Stimulated activated CD8-positive, alpha-beta memory T cell treated with anti-CD3 and anti-CD28 coated beads, Interleukin-15, amount 100 ng/mL, for 1 hour (primary cell): ENCODE measurements at regions not wholly inside any gene's neighbourhood (a gene's known extent, or its start where the extent isn't known, plus 50 kb on each side); places are given as distances from the start of the nearest gene placed in this dataset.

Source experiments
- DNase-seq: peaks from one replicate; pipeline ENCODE4 v3.0.0-alpha.2; 2020; ENCODE audit warnings: low read depth

GRCh38 chr18:42185486-42185885 is 230.5 kb downstream of the PIK3C3 start:
- no peak for DNase-seq

DNA sequence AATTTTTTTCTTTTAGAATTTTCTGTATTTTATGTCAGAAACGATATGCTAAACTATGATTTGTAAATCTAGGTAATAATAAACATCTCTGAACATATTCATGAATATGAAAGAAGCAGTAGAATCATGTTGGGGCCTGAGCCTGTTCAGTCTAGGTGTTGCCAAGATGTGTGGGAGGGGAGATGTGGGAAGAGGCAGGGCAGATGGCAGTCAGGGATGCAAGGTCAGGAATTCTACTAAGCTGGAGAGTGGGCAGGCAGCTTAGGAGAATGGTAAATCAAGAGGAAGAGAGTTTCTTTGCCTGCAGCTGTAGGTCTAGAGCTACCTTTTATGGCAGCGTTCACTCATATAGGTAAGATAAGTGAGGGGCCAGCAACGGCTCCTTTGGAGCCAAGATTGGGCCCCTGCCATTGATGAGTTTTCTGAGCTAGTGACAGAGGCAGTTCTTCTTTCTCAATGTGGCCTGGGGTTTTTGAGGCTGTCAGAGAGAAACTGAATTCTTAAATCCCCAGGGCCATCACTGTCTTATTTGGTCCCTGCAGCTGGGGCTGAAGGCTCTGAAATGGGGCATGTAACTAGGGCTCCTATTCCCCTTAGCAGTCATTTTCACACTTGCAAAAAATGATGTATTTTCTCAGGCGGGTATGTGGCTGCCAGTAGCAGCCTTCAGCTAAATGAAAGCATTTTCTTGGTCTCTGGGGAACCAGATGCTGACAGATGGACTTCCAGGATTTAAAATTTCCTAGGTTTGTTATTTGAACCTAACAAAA is 232.8 kb downstream of the PIK3C3 start:
- DNase-seq = no peak

GRCh38 chr18:42190643-42191042 is 235.6 kb downstream of the PIK3C3 start:
- no peak for DNase-seq

GRCh38 chr18:42192251-42193248 is 237.5 kb downstream of the PIK3C3 start:
- DNase-seq = no peak

DNA sequence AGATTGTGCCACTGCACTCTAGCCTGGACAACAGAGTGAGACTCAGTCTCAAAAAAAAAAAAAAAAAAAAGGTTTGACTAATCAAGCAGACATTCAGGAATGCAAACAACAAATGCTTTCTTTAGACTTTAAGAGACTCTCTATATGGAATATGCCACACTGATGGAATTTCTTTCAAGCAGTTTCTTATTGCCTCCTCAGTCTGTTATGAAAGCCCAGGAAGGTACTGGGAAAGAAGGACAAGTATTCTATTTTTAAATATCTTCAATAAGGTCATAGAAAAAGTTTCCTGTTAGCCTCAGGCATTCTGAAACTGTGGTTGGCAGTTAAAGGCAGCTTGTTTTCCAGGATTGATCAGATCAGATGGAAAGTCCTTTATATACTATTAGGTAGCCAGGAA is 241.6 kb downstream of the PIK3C3 start:
- DNase-seq = no peak

DNA sequence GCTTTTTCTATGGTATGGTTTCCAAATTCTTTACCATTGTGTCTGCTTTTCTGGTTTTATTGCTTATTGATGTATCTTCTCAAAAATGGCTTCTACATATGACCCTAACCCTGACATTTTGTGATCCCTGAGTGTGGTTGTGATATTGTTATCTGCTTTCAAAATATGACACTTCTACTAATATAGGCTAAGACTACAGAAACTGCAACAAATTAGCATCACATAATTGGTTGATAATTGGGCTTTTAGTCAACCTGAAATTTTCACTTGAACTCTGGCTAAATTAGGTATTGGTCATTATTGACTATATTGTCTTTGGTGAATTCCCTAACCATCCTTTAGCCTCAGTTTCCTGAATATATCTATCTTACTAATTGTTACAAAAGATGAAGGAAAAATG is 246.1 kb downstream of the PIK3C3 start:
- no peak for DNase-seq

GRCh38 chr18:42211201-42211600 is 256.2 kb downstream of the PIK3C3 start:
- DNase-seq = no peak

GRCh38 chr18:42222557-42222956 is 267.5 kb downstream of the PIK3C3 start:
- no peak for DNase-seq

- no peak for DNase-seq
Observed at GRCh38 chr18:42228581-42228980, 273.5 kb downstream of the PIK3C3 start.

DNA sequence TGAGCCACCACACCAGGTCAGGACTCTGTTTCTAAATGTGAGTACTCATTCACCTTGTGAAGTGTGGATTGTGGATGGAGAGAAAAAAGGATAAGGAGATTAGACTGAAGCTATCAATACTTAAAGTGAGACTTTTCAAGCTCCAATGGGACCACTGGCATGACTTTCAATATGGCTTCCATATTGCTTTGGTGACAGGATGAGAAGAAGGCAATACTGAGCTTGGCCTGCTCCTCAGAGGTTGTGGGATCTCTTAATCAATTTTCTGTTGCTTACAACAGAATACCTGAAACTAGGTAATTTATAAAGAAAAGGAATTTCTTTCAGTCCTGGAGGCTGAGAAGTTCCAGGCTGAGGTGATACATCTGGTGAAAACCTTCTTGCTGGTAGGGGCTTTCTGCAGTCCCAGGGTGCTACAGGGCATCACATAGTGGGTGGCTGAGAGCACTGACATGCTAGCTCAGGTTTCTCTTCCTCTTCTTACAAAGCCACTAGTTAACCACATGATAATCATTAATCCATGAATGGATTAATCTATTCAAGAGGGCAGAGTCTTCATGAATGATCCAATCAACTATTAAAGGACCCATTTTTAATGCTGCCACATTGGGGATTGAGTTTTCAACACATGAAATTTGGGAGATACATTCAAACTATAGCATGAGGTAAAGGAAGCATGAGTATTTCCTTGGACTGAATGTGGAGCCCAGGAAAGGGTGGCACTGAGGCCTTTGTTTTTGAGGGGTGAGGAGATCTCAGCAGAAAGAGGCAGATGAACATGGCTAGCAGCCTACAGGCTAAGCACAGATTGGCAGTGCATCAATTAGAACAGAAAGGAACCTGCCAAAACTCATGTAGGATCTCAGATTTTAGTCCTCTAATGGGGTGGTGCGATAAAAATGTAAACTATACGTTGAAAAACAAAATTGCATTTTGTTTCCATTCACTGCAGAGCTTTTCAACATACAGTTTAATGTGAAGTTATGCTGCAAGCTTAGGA is 274.5 kb downstream of the PIK3C3 start:
- no peak for DNase-seq

GRCh38 chr18:42230636-42231035 is 275.6 kb downstream of the PIK3C3 start:
- no peak for DNase-seq

- DNase-seq = no peak
Observed at GRCh38 chr18:42231284-42231683, 276.2 kb downstream of the PIK3C3 start.

DNA sequence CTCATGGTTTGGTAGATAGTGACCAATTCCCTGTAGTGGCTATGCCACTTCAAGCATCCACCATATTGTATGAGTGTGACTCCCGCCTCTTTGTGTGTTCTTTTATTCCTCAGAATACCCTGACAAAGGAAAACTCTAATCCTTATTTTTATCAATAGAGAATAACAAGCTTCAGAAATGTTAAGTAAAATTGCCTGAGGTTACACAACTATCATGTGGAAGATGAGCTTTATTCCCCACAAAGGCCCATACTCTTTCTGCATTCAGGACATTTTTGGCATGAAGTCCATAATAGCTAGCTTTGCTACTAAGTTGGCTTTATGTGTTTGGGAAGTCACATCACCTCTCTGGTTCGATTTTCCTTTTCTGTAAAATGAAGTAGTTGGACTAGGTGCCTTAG is 276.8 kb downstream of the PIK3C3 start:
- no peak for DNase-seq

DNA sequence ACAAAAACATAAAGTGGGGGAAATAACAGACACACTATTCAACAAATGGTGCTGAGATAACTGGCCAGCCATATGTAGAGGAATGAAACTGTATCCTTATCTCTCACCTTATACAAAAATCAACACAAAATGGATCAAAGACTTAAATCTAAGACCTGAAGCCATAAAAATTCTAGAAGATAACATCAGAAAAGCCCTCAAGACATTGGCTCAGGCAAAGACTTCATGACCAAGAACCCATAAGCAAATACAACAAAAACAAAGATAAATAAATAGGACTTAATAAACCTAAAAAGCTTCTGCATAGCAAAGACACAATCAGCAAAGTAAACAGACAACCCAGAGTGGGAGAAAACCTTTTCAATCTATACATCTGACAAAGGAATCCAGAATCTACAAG is 278.9 kb downstream of the PIK3C3 start:
- DNase-seq = no peak

- no peak for DNase-seq
Observed at GRCh38 chr18:42242758-42243157, 287.7 kb downstream of the PIK3C3 start.

- no peak for DNase-seq
Observed at GRCh38 chr18:42245137-42245536, 290.1 kb downstream of the PIK3C3 start.

GRCh38 chr18:42255908-42256765 is 301.1 kb downstream of the PIK3C3 start:
- no peak for DNase-seq

DNA sequence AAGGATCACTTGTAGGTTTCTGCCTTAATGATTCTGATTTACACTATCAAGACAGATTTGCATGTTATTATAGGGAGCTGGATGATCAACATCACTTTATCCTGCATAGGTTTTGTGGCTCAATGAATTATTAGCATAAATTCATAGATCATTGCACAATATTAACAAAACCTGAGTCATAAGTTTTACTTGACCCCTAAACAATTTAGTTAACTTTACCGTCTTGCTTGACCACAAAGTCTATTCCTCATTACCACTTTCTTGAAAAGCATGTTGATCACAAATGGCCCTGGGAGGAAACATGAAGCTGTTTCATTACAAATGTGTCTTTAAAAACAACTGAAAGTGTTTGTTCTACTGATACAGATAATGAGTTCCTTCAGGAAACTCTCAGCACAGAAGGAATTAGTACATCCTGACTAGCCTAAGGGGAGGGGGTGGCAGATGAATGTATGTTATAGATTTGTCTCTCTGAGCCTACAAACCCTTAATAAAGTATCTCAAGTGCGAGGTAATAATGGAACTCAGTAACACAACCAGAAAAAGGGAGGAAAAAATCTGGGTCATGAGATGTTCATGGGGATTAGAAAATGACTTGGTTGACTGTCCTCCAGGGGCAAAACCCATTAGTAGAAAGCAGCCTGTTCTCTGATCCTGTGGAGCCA is 303.4 kb downstream of the PIK3C3 start:
- no peak for DNase-seq

DNA sequence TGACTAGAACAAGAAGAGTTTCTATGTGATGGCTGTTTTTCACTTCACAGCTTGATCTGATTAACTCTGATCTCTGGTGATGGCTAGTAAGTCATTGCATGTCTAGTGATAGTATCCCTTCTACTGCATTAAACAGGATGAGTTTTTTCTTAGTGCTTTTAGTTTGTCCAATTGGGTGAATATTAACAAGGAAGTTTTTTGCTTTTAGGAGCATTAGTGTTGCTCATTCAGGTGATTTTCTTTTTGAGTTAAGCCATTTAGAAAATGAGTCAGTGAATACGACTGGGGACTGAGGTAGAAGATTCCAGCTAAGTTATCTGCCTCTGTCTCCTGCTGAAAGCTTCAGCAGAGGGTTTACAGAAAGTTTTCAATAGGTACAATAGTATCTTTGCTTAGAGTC is 306.7 kb downstream of the PIK3C3 start:
- DNase-seq = no peak

- DNase-seq = no peak
Observed at GRCh38 chr18:42264497-42264896, 309.5 kb downstream of the PIK3C3 start.
